Panc1 (cell line): ENCODE measurements at regions not wholly inside any gene's neighbourhood (a gene's known extent, or its start where the extent isn't known, plus 50 kb on each side); places are given as distances from the start of the nearest gene placed in this dataset.

Experiments
- CTCF ChIP-seq: fragments of 450-650 bp; IDR thresholded peaks from 2 replicates; pipeline ENCODE4 v1.5.1; 2017; ENCODE audit warnings: mild to moderate bottlenecking
- SIN3A ChIP-seq: IDR thresholded peaks from 2 replicates; pipeline ENCODE4 v1.6.1; 2012; ENCODE audit warnings: low read depth, mild to moderate bottlenecking, low read length, moderate library complexity, borderline replicate concordance; ENCODE audit not compliant: insufficient read depth

GRCh38 chr10:31120961-31121685 is 89.5 kb upstream of the ZNF438 start:
- TF ChIP-seq CTCF (no peak), SIN3A (no peak)
